WI38 (cell line): ENCODE measurements at regions not wholly inside any gene's neighbourhood (a gene's known extent, or its start where the extent isn't known, plus 50 kb on each side); places are given as distances from the start of the nearest gene placed in this dataset.

Source experiments
- H3K4me3 ChIP-seq: 2 replicates; pipeline ENCODE4 v1.5.1; 2011; ENCODE audit warnings: low read depth, mild to moderate bottlenecking, control low read depth, low read length
- TF ChIP-seq, protein P1 (sequence below): IDR thresholded peaks from 2 replicates; pipeline ENCODE4 v1.5.1; 2012; ENCODE audit warnings: low read depth, mild to moderate bottlenecking, control low read depth, low read length

DNA sequence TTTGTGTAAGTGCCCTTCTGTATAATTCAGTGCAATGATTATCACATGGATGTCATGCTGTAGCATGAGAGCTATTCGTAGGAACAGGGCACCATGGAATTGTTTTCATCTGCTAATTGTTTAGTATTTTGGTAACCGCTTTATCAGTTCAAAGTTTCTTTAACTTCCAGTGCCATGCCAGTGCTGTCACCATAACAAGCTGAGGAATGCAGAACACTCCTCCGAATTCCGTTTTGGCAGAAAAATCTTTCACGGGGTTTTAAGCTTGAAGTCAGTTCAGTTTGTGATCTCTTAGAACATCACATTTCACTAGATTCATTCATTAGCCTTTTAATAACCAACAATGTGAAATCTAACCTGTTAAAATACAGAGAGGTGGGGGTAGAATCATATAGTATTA, 117.2 kb upstream of the SEMA3C start:
- TF ChIP-seq, protein P1, sequence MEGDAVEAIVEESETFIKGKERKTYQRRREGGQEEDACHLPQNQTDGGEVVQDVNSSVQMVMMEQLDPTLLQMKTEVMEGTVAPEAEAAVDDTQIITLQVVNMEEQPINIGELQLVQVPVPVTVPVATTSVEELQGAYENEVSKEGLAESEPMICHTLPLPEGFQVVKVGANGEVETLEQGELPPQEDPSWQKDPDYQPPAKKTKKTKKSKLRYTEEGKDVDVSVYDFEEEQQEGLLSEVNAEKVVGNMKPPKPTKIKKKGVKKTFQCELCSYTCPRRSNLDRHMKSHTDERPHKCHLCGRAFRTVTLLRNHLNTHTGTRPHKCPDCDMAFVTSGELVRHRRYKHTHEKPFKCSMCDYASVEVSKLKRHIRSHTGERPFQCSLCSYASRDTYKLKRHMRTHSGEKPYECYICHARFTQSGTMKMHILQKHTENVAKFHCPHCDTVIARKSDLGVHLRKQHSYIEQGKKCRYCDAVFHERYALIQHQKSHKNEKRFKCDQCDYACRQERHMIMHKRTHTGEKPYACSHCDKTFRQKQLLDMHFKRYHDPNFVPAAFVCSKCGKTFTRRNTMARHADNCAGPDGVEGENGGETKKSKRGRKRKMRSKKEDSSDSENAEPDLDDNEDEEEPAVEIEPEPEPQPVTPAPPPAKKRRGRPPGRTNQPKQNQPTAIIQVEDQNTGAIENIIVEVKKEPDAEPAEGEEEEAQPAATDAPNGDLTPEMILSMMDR = no peak

DNA sequence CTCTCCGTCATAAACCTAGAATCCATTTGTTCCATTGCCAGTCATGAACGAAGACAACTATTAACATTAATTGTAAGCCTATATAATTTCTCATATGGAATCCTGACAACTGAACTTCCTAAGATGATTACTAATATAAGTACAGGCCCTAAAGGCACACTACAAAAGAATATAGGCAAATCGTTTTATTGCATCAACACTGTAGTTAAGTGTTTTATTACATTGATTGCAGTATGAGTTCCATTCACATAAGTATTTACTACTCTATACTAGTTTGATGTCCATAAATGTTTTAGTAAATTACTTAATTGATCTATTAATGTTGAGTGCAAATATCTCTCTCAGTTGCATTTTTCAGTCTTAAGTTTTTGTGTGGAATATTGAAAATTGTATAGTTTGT, 113.1 kb upstream of the SEMA3C start:
- no peak overlapping the region for H3K4me3 ChIP-seq
- TF ChIP-seq, protein P1 = no peak

More for the DNA sequence above, 117.2 kb upstream of the SEMA3C start:
- no peak overlapping the region for H3K4me3 ChIP-seq

DNA sequence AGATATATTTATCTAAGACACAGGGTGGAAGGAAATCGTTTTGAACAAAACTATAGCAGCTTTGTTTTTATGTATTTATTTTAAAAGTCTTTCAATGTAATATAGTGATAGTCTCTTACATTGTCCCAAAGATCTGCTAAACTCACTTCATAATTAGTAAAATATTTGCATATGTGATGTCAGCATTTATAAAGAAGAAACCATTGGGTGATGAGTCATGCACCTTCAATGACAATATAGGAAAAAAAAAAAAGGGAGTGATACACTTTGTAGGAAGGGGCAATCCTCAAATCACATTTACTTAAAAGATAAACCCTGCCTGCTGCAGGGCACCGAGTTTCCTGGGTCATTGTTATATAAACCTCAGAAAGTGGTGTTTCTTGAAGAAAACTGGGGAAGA, 112.4 kb upstream of the SEMA3C start:
- no peak overlapping the region for H3K4me3 ChIP-seq
- TF ChIP-seq, protein P1 = no peak

DNA sequence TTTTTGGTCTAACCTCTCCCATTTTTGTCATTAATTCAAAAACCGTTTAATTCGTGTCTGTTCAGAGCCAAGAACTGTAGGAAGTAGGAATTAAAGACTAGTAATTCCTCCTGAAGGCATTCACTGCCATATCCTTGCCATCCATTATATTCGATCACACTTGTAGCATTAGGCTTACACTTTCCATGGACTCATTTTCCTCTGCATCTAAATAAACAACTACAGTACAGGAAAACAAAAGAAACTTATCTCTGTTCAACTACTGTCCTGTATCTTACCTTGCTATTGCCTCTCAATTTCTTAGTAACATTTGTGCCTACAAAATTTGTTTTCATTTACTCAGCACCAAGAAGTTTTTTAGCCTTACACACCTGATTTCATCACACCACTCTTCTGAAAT, 111.6 kb upstream of the SEMA3C start:
- TF ChIP-seq, protein P1 = no peak

DNA sequence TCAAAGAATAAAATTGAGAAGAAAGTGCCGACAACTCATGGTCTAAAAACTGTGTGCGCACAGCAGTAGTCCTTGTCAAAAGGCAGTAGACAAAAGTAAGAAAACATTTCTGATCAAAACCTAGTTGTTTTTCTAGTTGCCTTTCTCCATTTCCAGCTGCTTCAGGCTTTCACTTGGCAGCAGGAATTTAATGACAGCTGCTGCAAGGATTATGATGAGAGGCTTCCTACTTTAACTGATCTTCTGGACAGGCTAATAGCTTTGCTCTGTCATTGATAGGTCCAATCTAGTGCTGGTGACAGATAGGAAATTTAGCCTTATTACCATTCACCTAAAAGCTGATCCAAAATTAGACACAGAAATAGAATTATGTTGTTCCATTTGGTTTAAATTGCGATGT, 110.7 kb upstream of the SEMA3C start:
- no peak overlapping the region for H3K4me3 ChIP-seq
- TF ChIP-seq, protein P1 = no peak

More for the DNA sequence above, 111.6 kb upstream of the SEMA3C start:
- no peak overlapping the region for H3K4me3 ChIP-seq

DNA sequence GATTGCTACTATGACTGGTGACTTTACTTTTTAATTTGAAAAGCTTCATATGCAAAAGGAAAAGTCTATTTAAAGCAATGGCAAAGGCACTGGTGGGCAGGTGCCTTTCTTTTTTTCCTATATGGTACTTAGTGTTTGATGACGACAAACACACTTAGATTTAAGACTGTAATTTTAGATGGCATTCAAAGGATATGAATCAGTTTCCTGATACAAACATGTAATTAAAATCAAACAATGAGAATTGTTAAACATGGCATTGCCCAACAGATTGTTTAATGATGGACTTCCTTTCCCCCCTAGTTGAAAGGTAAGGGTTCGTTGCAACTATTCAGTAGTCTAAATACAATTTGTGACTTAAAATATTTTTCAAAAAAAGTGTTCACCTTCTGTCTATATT, 106.5 kb upstream of the SEMA3C start:
- no peak overlapping the region for H3K4me3 ChIP-seq
- TF ChIP-seq, protein P1 = no peak

DNA sequence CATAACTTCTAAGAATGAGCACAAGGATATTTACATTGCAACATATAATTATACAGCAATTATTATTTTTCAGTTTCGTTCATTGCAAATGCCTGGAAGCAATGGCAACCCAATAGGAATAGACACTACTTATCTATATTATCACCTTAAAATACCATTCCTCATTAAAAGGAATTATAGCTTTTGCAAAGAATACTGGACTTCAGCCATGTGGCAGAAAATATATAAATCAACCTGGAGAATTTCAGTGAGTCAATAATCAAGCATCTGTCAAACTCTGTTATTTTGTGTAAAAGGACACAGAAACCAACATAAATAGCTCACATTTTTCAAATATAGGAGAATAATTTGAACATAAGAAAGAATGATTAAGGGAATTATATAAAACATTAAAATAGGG, 96.1 kb upstream of the SEMA3C start:
- TF ChIP-seq, protein P1 = no peak
- no peak overlapping the region for H3K4me3 ChIP-seq
